ENCODE measurements at regions not wholly inside any gene's neighbourhood (a gene's known extent, or its start where the extent isn't known, plus 50 kb on each side); places are given as distances from the start of the nearest gene placed in this dataset.

GRCh38 chr12:22916241-22916640 lies 291.3 kb downstream of the ETNK1 start:
- no peak for DNase-seq

- DNase-seq: no peak
These were observed 291.8 kb downstream of the ETNK1 start for GRCh38 chr12:22916815-22917214.

- DNase-seq: no peak
These were observed 294.9 kb downstream of the ETNK1 start for GRCh38 chr12:22919883-22920282.

GRCh38 chr12:22923768-22924167 lies 298.8 kb downstream of the ETNK1 start:
- DNase-seq: no peak

GRCh38 chr12:22924391-22924790 lies 299.4 kb downstream of the ETNK1 start:
- DNase-seq: no peak

- DNase-seq: no peak
These were observed 300.7 kb downstream of the ETNK1 start for GRCh38 chr12:22925623-22926022.

- no peak for DNase-seq
These were observed 307.5 kb downstream of the ETNK1 start for GRCh38 chr12:22932431-22932830.

- no peak for DNase-seq
These were observed 310.1 kb downstream of the ETNK1 start for GRCh38 chr12:22935090-22935489.

- DNase-seq: no peak
These were observed 310.5 kb downstream of the ETNK1 start for GRCh38 chr12:22935501-22935900.

- DNase-seq: no peak
These were observed 313.4 kb downstream of the ETNK1 start for GRCh38 chr12:22938323-22938722.

GRCh38 chr12:22951206-22951605 lies 326.2 kb downstream of the ETNK1 start:
- no peak for DNase-seq

- no peak for DNase-seq
These were observed 331.7 kb downstream of the ETNK1 start for GRCh38 chr12:22956690-22957089.

- no peak for DNase-seq
These were observed 342.2 kb downstream of the ETNK1 start for GRCh38 chr12:22967171-22967570.

GRCh38 chr12:22969521-22969920 lies 344.6 kb downstream of the ETNK1 start:
- DNase-seq: no peak

- no peak for DNase-seq
These were observed 346.3 kb downstream of the ETNK1 start for GRCh38 chr12:22971247-22971646.

GRCh38 chr12:22971701-22972191 lies 346.8 kb downstream of the ETNK1 start:
- DNase-seq: no peak

- DNase-seq: no peak
These were observed 349.9 kb downstream of the ETNK1 start for GRCh38 chr12:22974865-22975264.

GRCh38 chr12:22978962-22979361 lies 354.0 kb downstream of the ETNK1 start:
- DNase-seq: no peak

GRCh38 chr12:22979854-22980469 lies 355.0 kb downstream of the ETNK1 start:
- no peak for DNase-seq

- no peak for DNase-seq
These were observed 356.7 kb downstream of the ETNK1 start for GRCh38 chr12:22981711-22982110.

GRCh38 chr12:22982635-22983034 lies 357.7 kb downstream of the ETNK1 start:
- no peak for DNase-seq

GRCh38 chr12:22986997-22987396 lies 362.0 kb downstream of the ETNK1 start:
- no peak for DNase-seq

GRCh38 chr12:22990501-22990900 lies 365.5 kb downstream of the ETNK1 start:
- DNase-seq: no peak

- DNase-seq: no peak
These were observed 366.4 kb downstream of the ETNK1 start for GRCh38 chr12:22991250-22991844.

Data from CD4-positive, alpha-beta T cell treated with Interleukin-17A for 1 hour (primary cell).